Gastroesophageal sphincter (tissue), 4 donors: ENCODE measurements at regions not wholly inside any gene's neighbourhood (a gene's known extent, or its start where the extent isn't known, plus 50 kb on each side); places are given as distances from the start of the nearest gene placed in this dataset.
"Not testable (repeated sequence)": the region's sequence is repeated elsewhere in the genome, so short reads cannot be mapped to it uniquely, and the experiment has no call there.

Source experiments
- ATAC-seq: fragments of 150-250 bp; one replicate; pipeline ENCODE4 v1.9.1; 2016; ENCODE audit warnings: mild to moderate bottlenecking, moderate library complexity
- H3K27ac ChIP-seq, 4 donors: fragments of 200-600 bp; sonication (generic) in 3 of 4; 1 replicate in 3 of 4; 2 replicates in 1 of 4; pipeline ENCODE4 v1.5.1; 2016 to 2019
- H3K27me3 ChIP-seq: fragments of 200-600 bp; sonication (generic); one replicate; pipeline ENCODE4 v1.5.1; 2019
- H3K36me3 ChIP-seq, 2 donors: fragments of 200-600 bp; sonication (generic); one replicate each; pipeline ENCODE4 v1.5.1; 2019; ENCODE audit warnings: control low read depth in 1 of 2
- H3K4me1 ChIP-seq, 3 donors: fragments of 200-600 bp; sonication (generic); 1 replicate in 2 of 3; 2 replicates in 1 of 3; pipeline ENCODE4 v1.5.1; 2016 to 2019; ENCODE audit warnings: control low read depth in 2 of 3
- H3K4me3 ChIP-seq, 2 donors: fragments of 200-600 bp; sonication (generic); one replicate each; pipeline ENCODE4 v1.5.1; 2019; ENCODE audit warnings: mild to moderate bottlenecking in 1 of 2, moderate library complexity in 1 of 2
- H3K9me3 ChIP-seq, 3 donors: fragments of 200-600 bp; sonication (generic); one replicate each; pipeline ENCODE4 v1.5.1; 2017 to 2019; ENCODE audit warnings: control low read depth in 2 of 3
- EP300 ChIP-seq: sonication (generic); formaldehyde crosslinking; IDR thresholded peaks from one replicate; pipeline ENCODE4 v1.6.1; 2017; ENCODE audit warnings: antibody characterized with exemption, mild to moderate bottlenecking
- POLR2A ChIP-seq, 2 donors: fragments of 450-650 bp; IDR thresholded peaks; one replicate each; pipeline ENCODE4 v1.6.1; 2017; ENCODE audit warnings: antibody characterized with exemption in 2 of 2, mild to moderate bottlenecking in 2 of 2, moderate library complexity in 1 of 2
- POLR2AphosphoS5 ChIP-seq: sonication (generic); formaldehyde crosslinking; IDR thresholded peaks from one replicate; pipeline ENCODE4 v1.6.1; 2017; ENCODE audit warnings: antibody characterized with exemption
- WGBS, 2 donors: methylation state at CpG; one replicate each; pipeline ENCODE4 v1.1.5; 2018; ENCODE audit warnings: low coverage in 1 of 2; 5-methylcytosine and 5-hydroxymethylcytosine counted together
- TF ChIP-seq, protein P1 (sequence below), 4 experiments: fragments of 200-600 bp in 2 of 4; fragments of 450-650 bp in 2 of 4; sonication (generic) in 1 of 4; IDR thresholded peaks; one replicate each; pipeline ENCODE4 v1.5.1; 2017 to 2019; ENCODE audit warnings: antibody characterized with exemption in 4 of 4, mild to moderate bottlenecking in 2 of 4, moderate library complexity in 2 of 4

DNA sequence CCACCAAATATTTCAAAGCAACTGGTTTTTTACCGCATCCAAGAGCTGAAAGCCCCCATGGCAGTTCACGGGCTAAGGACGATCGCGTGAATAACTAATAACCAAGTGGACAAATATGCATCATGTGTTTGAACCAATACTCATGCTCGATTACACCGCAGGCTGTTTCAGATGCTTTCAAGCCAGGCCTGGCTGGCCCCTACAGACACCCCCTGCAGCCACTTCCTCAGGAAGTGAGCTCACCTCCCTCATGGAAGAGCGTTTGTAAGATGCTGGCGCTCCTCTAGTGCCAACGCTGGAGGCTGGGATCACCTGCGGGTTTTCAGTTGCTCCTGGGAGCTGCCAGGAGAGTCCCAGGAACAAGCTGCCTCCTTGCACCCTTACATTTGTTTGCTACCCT, 53.9 kb upstream of the PTCH1 start:
- no peak overlapping the region for H3K4me3 ChIP-seq
- no peak for ATAC-seq
- peaks cover 54% of the 10 kb centered on the region for H3K27me3 ChIP-seq
- H3K4me1 ChIP-seq = no peaks in the 10 kb centered on the region
- H3K9me3 ChIP-seq = no peaks in the 10 kb centered on the region
- TF ChIP-seq POLR2A (IDR thresholded peaks at IDR 0.05) (no peak), POLR2AphosphoS5 (no peak), EP300 (no peak)
- TF ChIP-seq, protein P1, sequence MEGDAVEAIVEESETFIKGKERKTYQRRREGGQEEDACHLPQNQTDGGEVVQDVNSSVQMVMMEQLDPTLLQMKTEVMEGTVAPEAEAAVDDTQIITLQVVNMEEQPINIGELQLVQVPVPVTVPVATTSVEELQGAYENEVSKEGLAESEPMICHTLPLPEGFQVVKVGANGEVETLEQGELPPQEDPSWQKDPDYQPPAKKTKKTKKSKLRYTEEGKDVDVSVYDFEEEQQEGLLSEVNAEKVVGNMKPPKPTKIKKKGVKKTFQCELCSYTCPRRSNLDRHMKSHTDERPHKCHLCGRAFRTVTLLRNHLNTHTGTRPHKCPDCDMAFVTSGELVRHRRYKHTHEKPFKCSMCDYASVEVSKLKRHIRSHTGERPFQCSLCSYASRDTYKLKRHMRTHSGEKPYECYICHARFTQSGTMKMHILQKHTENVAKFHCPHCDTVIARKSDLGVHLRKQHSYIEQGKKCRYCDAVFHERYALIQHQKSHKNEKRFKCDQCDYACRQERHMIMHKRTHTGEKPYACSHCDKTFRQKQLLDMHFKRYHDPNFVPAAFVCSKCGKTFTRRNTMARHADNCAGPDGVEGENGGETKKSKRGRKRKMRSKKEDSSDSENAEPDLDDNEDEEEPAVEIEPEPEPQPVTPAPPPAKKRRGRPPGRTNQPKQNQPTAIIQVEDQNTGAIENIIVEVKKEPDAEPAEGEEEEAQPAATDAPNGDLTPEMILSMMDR (IDR thresholded peaks at IDR 0.05) = no peak
- H3K27ac ChIP-seq = no peak overlapping the region
- WGBS, 2 donors = 60 to 72% methylated on average over 2 to 8 of the region's 11 CpGs
- no peaks in the 10 kb centered on the region for H3K36me3 ChIP-seq

DNA sequence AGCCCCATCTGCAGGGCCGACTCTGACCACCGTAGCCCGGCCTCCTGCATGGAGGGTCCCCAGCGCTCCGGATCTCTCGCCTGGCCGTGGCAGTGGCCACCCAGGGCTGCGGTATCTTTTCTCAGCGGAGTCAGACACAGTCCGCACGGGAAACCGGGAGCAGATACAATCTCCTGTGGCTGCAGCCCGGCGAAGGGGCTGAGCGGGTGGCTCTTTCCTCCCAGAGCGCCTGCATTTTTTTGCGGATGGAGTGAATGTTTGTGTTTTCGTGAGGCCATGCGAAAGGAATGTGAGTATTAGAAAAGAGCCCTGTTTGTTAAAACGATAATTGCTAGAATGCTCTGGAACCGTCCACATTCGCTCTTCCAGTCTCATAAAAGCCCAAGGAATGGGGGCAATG, 53.4 kb upstream of the PTCH1 start:
- peak overlapping the region in 1 of 2 donors; percentile 25 for H3K4me3 ChIP-seq
- H3K27me3 ChIP-seq = peaks cover 49% of the 10 kb centered on the region
- no peak overlapping the region for H3K27ac ChIP-seq
- H3K36me3 ChIP-seq = no peaks in the 10 kb centered on the region
- H3K9me3 ChIP-seq = no peaks in the 10 kb centered on the region
- TF ChIP-seq, protein P1 (IDR thresholded peaks at IDR 0.05) = no peak
- no peak for TF ChIP-seq POLR2AphosphoS5
- TF ChIP-seq POLR2A (IDR thresholded peaks at IDR 0.05) = no peak
- TF ChIP-seq EP300 = no peak
- 71 to 76% methylated on average over 3 to 7 of the region's 22 CpGs for WGBS, 2 donors
- ATAC-seq = no peak
- no peaks in the 10 kb centered on the region for H3K4me1 ChIP-seq

DNA sequence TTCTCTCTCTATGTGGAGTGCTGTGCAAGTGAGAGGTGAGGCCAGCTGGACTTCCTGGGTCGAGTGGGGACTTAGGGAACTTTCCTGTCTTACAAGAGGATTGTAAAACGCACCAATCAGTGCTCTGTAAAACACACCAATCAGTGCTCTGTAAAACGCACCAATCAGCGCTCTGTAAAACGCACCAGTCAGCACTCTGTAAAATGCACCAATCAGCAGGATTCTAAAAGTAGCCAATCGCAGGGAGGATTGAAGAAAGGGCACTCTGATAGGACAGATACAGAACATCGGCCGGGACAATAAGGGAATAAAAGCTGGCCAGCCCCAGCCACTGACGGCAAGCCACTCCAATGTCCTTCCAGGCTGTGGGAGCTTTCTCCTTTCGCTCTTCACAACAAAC, 52.0 kb upstream of the PTCH1 start:
- ATAC-seq, H3K36me3 ChIP-seq, H3K27ac ChIP-seq, H3K4me3 ChIP-seq, H3K4me1 ChIP-seq, H3K9me3 ChIP-seq: not testable (repeated sequence)
- 90 to 93% methylated on average over 2 to 7 of the region's 10 CpGs for WGBS, 2 donors
- peaks cover 49% of the 10 kb centered on the region for H3K27me3 ChIP-seq
